ENCODE measurements at regions not wholly inside any gene's neighbourhood (a gene's known extent, or its start where the extent isn't known, plus 50 kb on each side); places are given as distances from the start of the nearest gene placed in this dataset.

DNA sequence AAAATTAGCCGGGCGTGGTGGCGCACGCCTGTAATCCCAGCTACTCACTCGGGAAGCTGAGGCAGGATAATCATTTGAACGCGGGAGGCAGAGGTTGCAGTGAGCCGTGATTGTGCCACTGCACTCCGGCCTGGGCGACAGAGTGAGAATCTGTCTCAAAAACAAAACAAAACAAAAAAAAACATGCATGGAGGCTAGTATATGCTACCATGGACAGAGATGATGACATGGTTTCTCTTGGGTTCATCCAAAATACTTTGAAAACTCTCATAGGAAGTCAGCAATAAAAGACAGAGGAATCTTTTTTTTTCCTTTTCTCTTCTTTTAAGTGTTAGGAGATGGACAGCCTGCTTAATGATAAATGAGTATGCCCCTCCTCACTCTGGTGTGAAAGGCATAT, 137.7 kb upstream of the MB21D2 start (continued):
- TF ChIP-seq, protein P1, sequence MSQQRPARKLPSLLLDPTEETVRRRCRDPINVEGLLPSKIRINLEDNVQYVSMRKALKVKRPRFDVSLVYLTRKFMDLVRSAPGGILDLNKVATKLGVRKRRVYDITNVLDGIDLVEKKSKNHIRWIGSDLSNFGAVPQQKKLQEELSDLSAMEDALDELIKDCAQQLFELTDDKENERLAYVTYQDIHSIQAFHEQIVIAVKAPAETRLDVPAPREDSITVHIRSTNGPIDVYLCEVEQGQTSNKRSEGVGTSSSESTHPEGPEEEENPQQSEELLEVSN (IDR thresholded peaks at IDR 0.05) = no peak
